ENCODE measurements at regions not wholly inside any gene's neighbourhood (a gene's known extent, or its start where the extent isn't known, plus 50 kb on each side); places are given as distances from the start of the nearest gene placed in this dataset.

GRCh38 chr5:136811086-136811485 lies 445.7 kb upstream of the TRPC7 start:
- TF ChIP-seq, protein P1, sequence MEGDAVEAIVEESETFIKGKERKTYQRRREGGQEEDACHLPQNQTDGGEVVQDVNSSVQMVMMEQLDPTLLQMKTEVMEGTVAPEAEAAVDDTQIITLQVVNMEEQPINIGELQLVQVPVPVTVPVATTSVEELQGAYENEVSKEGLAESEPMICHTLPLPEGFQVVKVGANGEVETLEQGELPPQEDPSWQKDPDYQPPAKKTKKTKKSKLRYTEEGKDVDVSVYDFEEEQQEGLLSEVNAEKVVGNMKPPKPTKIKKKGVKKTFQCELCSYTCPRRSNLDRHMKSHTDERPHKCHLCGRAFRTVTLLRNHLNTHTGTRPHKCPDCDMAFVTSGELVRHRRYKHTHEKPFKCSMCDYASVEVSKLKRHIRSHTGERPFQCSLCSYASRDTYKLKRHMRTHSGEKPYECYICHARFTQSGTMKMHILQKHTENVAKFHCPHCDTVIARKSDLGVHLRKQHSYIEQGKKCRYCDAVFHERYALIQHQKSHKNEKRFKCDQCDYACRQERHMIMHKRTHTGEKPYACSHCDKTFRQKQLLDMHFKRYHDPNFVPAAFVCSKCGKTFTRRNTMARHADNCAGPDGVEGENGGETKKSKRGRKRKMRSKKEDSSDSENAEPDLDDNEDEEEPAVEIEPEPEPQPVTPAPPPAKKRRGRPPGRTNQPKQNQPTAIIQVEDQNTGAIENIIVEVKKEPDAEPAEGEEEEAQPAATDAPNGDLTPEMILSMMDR (IDR thresholded peaks at IDR 0.05), result no peak
- TF ChIP-seq EP300 (IDR thresholded peaks at IDR 0.05), result no peak
